SU-DHL-6 (cell line): ENCODE measurements at regions not wholly inside any gene's neighbourhood (a gene's known extent, or its start where the extent isn't known, plus 50 kb on each side); places are given as distances from the start of the nearest gene placed in this dataset.

Experiments
- CTCF ChIP-seq: fragments of 200-600 bp; sonication (generic); IDR thresholded peaks from one replicate; pipeline ENCODE4 v1.5.1; 2017; ENCODE audit warnings: antibody characterized with exemption, mild to moderate bottlenecking, low read length, moderate library complexity; ENCODE audit not compliant: insufficient read depth, poor library complexity, severe bottlenecking
- EZH2phosphoT487 ChIP-seq: fragments of 200-600 bp; sonication (generic), shearing (Covaris generic); conservative IDR thresholded peaks from 2 replicates; pipeline ENCODE4 v1.6.1; 2018; ENCODE audit warnings: mild to moderate bottlenecking, antibody characterized with exemption, low read length, moderate library complexity, mixed read lengths

GRCh38 chr9:28692012-28692411 is 1118.7 kb upstream of the C9orf72 start:
- TF ChIP-seq CTCF = no peak
- no peak for TF ChIP-seq EZH2phosphoT487
